ENCODE measurements at regions not wholly inside any gene's neighbourhood (a gene's known extent, or its start where the extent isn't known, plus 50 kb on each side); places are given as distances from the start of the nearest gene placed in this dataset.
"Not testable (repeated sequence)": the region's sequence is repeated elsewhere in the genome, so short reads cannot be mapped to it uniquely, and the experiment has no call there.

- no peak for DNase-seq
These were observed 1052.1 kb upstream of the PCDH10 start for GRCh38 chr4:132097041-132097440.

GRCh38 chr4:132101526-132101925, 1047.6 kb upstream of the PCDH10 start:
- no peak for DNase-seq

GRCh38 chr4:132108784-132109183, 1040.3 kb upstream of the PCDH10 start:
- no peak for DNase-seq

- no peak for DNase-seq
These were observed 1034.2 kb upstream of the PCDH10 start for GRCh38 chr4:132114885-132115284.

- DNase-seq = not testable (repeated sequence)
These were observed 1026.4 kb upstream of the PCDH10 start for GRCh38 chr4:132122741-132123140.

GRCh38 chr4:132123870-132124623, 1025.0 kb upstream of the PCDH10 start:
- DNase-seq = peak; percentile 15

GRCh38 chr4:132124624-132124974, 1024.5 kb upstream of the PCDH10 start:
- no peak for DNase-seq

- no peak for DNase-seq
These were observed 1024.0 kb upstream of the PCDH10 start for GRCh38 chr4:132125131-132125530.

- DNase-seq = no peak
These were observed 1016.7 kb upstream of the PCDH10 start for GRCh38 chr4:132132433-132132832.

GRCh38 chr4:132169660-132170059, 979.4 kb upstream of the PCDH10 start:
- no peak for DNase-seq

- DNase-seq = no peak
These were observed 969.1 kb upstream of the PCDH10 start for GRCh38 chr4:132180020-132180427.

- DNase-seq = no peak
These were observed 953.9 kb upstream of the PCDH10 start for GRCh38 chr4:132195176-132195575.

- DNase-seq = no peak
These were observed 945.5 kb upstream of the PCDH10 start for GRCh38 chr4:132203618-132204017.

- no peak for DNase-seq
These were observed 934.6 kb upstream of the PCDH10 start for GRCh38 chr4:132214519-132214918.

- no peak for DNase-seq
These were observed 930.7 kb upstream of the PCDH10 start for GRCh38 chr4:132218406-132218805.

- DNase-seq = no peak
These were observed 921.8 kb upstream of the PCDH10 start for GRCh38 chr4:132227151-132227856.

- DNase-seq = not testable (repeated sequence)
These were observed 921.3 kb upstream of the PCDH10 start for GRCh38 chr4:132227857-132228165.

GRCh38 chr4:132228676-132229075, 920.4 kb upstream of the PCDH10 start:
- no peak for DNase-seq

- DNase-seq = no peak
These were observed 919.1 kb upstream of the PCDH10 start for GRCh38 chr4:132230025-132230424.

- no peak for DNase-seq
These were observed 910.4 kb upstream of the PCDH10 start for GRCh38 chr4:132238697-132239096.

- no peak for DNase-seq
These were observed 909.0 kb upstream of the PCDH10 start for GRCh38 chr4:132240081-132240480.

GRCh38 chr4:132245319-132245718, 903.8 kb upstream of the PCDH10 start:
- DNase-seq = no peak

GRCh38 chr4:132264176-132264575, 884.9 kb upstream of the PCDH10 start:
- DNase-seq = no peak

- DNase-seq = no peak
These were observed 882.7 kb upstream of the PCDH10 start for GRCh38 chr4:132266374-132266773.

- no peak for DNase-seq
These were observed 881.8 kb upstream of the PCDH10 start for GRCh38 chr4:132267321-132267720.
